ENCODE measurements at regions not wholly inside any gene's neighbourhood (a gene's known extent, or its start where the extent isn't known, plus 50 kb on each side); places are given as distances from the start of the nearest gene placed in this dataset.

- POLR2A ChIA-PET = interaction anchor here (1.3 kb wide), 1 partner anchor 515 kb away, joined by 4 read pairs; no protein-coding TSS in a partner anchor
- TF ChIP-seq ARNT (IDR thresholded peaks at IDR 0.05) = no peak
- TF ChIP-seq HDGF (IDR thresholded peaks at IDR 0.05; ENCODE audit: borderline replicate concordance) = no peak
- no peak for TF ChIP-seq ELF4 (IDR thresholded peaks at IDR 0.05)
- no peak for TF ChIP-seq ZNF384 (IDR thresholded peaks at IDR 0.05)
- TF ChIP-seq TARDBP (IDR thresholded peaks at IDR 0.05) = no peak
- no peak for TF ChIP-seq SP1 (IDR thresholded peaks at IDR 0.05)
- TF ChIP-seq BHLHE40 (IDR thresholded peaks at IDR 0.05; ENCODE audit: borderline replicate concordance) = no peak
- no peak for TF ChIP-seq FOXA1 (IDR thresholded peaks at IDR 0.05)
- no peak for TF ChIP-seq LEF1 (IDR thresholded peaks at IDR 0.05; ENCODE audit: borderline replicate concordance)
- TF ChIP-seq L3MBTL2 (conservative IDR thresholded peaks at IDR 0.05) = no peak
- no peak for TF ChIP-seq NFRKB (IDR thresholded peaks at IDR 0.05)
- TF ChIP-seq FOXM1 (IDR thresholded peaks at IDR 0.05; ENCODE audit: borderline replicate concordance) = no peak
- TF ChIP-seq, protein P1, sequence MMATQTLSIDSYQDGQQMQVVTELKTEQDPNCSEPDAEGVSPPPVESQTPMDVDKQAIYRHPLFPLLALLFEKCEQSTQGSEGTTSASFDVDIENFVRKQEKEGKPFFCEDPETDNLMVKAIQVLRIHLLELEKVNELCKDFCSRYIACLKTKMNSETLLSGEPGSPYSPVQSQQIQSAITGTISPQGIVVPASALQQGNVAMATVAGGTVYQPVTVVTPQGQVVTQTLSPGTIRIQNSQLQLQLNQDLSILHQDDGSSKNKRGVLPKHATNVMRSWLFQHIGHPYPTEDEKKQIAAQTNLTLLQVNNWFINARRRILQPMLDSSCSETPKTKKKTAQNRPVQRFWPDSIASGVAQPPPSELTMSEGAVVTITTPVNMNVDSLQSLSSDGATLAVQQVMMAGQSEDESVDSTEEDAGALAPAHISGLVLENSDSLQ (IDR thresholded peaks at IDR 0.05) = no peak
- no peak for TF ChIP-seq CTBP1 (IDR thresholded peaks at IDR 0.05; ENCODE audit: borderline replicate concordance)
- no peak for TF ChIP-seq SUZ12 (IDR thresholded peaks at IDR 0.05)
- no peak for TF ChIP-seq FOXK2 (IDR thresholded peaks at IDR 0.05)
- DNase-seq (ENCODE audit: extremely low spot score) = peak; percentile 52
- CTCF ChIA-PET = interaction anchor here (0.6 to 1.2 kb wide), 12 partner anchors 9 to 634 kb away, joined by 3 to 6 read pairs (median 3); no protein-coding TSS in a partner anchor
Observed at GRCh38 chr2:133780099-133780996, 212.1 kb upstream of the NCKAP5 start.

DNA sequence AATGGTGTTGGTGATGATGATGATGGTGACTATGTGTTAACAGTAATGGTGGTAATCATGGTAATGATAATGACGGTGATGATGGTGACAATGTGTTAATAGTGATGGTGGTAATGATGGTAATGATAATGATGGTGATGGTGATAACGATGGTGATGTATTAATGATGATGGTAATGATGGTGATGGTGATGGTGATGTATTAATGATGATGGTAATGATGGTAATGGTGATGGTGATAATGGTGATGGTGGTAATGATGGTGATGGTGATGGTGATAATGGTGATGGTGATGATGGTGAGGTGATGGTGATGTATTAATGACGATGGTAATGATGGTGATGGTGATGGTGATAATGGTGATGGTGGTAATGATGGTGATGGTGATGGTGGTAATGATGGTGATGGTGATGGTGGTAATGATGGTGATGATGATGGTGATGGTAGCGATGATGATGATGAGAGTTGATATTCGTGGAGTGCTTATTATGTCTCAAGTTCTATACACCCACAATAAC lies 212.8 kb upstream of the NCKAP5 start:
- ChIA-PET POLR2A (no interaction called here), CTCF (no interaction called here)
- DNase-seq (ENCODE audit: extremely low spot score) = no peak
- TF ChIP-seq ARNT (IDR thresholded peaks at IDR 0.05) = no peak
- no peak for TF ChIP-seq NFRKB (IDR thresholded peaks at IDR 0.05)
- no peak for TF ChIP-seq BHLHE40 (IDR thresholded peaks at IDR 0.05; ENCODE audit: borderline replicate concordance)
- no peak for TF ChIP-seq FOXK2 (IDR thresholded peaks at IDR 0.05)
- no peak for TF ChIP-seq HDGF (IDR thresholded peaks at IDR 0.05; ENCODE audit: borderline replicate concordance)
- no peak for TF ChIP-seq ZNF384 (IDR thresholded peaks at IDR 0.05)
- TF ChIP-seq LEF1 (IDR thresholded peaks at IDR 0.05; ENCODE audit: borderline replicate concordance) = no peak
- TF ChIP-seq SUZ12 (IDR thresholded peaks at IDR 0.05) = no peak
- TF ChIP-seq FOXA1 (IDR thresholded peaks at IDR 0.05) = no peak
- no peak for TF ChIP-seq FOXM1 (IDR thresholded peaks at IDR 0.05; ENCODE audit: borderline replicate concordance)
- TF ChIP-seq ELF4 (IDR thresholded peaks at IDR 0.05) = no peak
- TF ChIP-seq L3MBTL2 (conservative IDR thresholded peaks at IDR 0.05) = no peak
- TF ChIP-seq, protein P1 (IDR thresholded peaks at IDR 0.05) = no peak
- TF ChIP-seq CTBP1 (IDR thresholded peaks at IDR 0.05; ENCODE audit: borderline replicate concordance) = no peak
- no peak for TF ChIP-seq TARDBP (IDR thresholded peaks at IDR 0.05)

GRCh38 chr2:133787207-133787606 lies 218.9 kb upstream of the NCKAP5 start:
- POLR2A ChIA-PET = no interaction called here
- CTCF ChIA-PET = no interaction called here
- no peak for DNase-seq (ENCODE audit: extremely low spot score)

GRCh38 chr2:133787651-133788050 lies 219.4 kb upstream of the NCKAP5 start:
- ChIA-PET POLR2A (no interaction called here), CTCF (no interaction called here)
- DNase-seq (ENCODE audit: extremely low spot score) = no peak
- TF ChIP-seq TARDBP (IDR thresholded peaks at IDR 0.05) (no peak), LEF1 (IDR thresholded peaks at IDR 0.05; ENCODE audit: borderline replicate concordance) (no peak), FOXK2 (IDR thresholded peaks at IDR 0.05) (no peak), SP1 (IDR thresholded peaks at IDR 0.05) (no peak), SUZ12 (IDR thresholded peaks at IDR 0.05) (no peak), BHLHE40 (IDR thresholded peaks at IDR 0.05; ENCODE audit: borderline replicate concordance) (no peak), L3MBTL2 (conservative IDR thresholded peaks at IDR 0.05) (no peak), CTBP1 (IDR thresholded peaks at IDR 0.05; ENCODE audit: borderline replicate concordance) (no peak)

More at GRCh38 chr2:133787207-133787606, 218.9 kb upstream of the NCKAP5 start:
- TF ChIP-seq FOXA1 (IDR thresholded peaks at IDR 0.05) = no peak
- no peak for TF ChIP-seq HDGF (IDR thresholded peaks at IDR 0.05; ENCODE audit: borderline replicate concordance)
- TF ChIP-seq SUZ12 (IDR thresholded peaks at IDR 0.05) = no peak
- TF ChIP-seq ELF4 (IDR thresholded peaks at IDR 0.05) = no peak
- no peak for TF ChIP-seq ARNT (IDR thresholded peaks at IDR 0.05)
- TF ChIP-seq ZNF384 (IDR thresholded peaks at IDR 0.05) = no peak
- no peak for TF ChIP-seq BHLHE40 (IDR thresholded peaks at IDR 0.05; ENCODE audit: borderline replicate concordance)
- TF ChIP-seq CTBP1 (IDR thresholded peaks at IDR 0.05; ENCODE audit: borderline replicate concordance) = no peak
- no peak for TF ChIP-seq FOXM1 (IDR thresholded peaks at IDR 0.05; ENCODE audit: borderline replicate concordance)
- no peak for TF ChIP-seq NFRKB (IDR thresholded peaks at IDR 0.05)
- TF ChIP-seq SP1 (IDR thresholded peaks at IDR 0.05) = no peak
- no peak for TF ChIP-seq LEF1 (IDR thresholded peaks at IDR 0.05; ENCODE audit: borderline replicate concordance)
- TF ChIP-seq TARDBP (IDR thresholded peaks at IDR 0.05) = no peak
- no peak for TF ChIP-seq L3MBTL2 (conservative IDR thresholded peaks at IDR 0.05)
- TF ChIP-seq, protein P1 (IDR thresholded peaks at IDR 0.05) = no peak
- TF ChIP-seq FOXK2 (IDR thresholded peaks at IDR 0.05) = no peak

DNA sequence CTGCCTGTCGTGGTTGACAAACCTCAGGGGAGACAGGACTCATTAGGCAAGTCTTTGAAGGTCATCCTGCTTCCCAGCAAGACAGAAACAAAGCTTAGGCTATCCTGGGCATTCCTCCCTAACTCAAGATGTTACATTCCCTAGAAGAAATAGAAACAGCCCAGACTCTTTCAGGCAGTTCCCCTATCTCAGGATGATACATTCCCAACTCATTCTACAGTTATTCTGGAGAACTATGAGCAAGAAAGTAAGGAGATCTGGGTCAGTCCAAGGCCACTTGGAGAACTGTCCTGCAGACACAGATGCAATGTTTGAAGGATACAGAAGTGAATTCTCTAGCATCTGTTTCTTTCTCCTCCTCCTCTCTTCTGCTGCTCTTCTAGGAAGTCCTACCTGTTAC lies 220.1 kb upstream of the NCKAP5 start:
- no peak for TF ChIP-seq SP1 (IDR thresholded peaks at IDR 0.05)
- TF ChIP-seq ARNT (IDR thresholded peaks at IDR 0.05) = no peak
- TF ChIP-seq L3MBTL2 (conservative IDR thresholded peaks at IDR 0.05) = no peak
- no peak for TF ChIP-seq BHLHE40 (IDR thresholded peaks at IDR 0.05; ENCODE audit: borderline replicate concordance)
- no peak for TF ChIP-seq TARDBP (IDR thresholded peaks at IDR 0.05)
- TF ChIP-seq SUZ12 (IDR thresholded peaks at IDR 0.05) = no peak
- no peak for TF ChIP-seq LEF1 (IDR thresholded peaks at IDR 0.05; ENCODE audit: borderline replicate concordance)
- TF ChIP-seq ELF4 (IDR thresholded peaks at IDR 0.05) = no peak
- no peak for TF ChIP-seq HDGF (IDR thresholded peaks at IDR 0.05; ENCODE audit: borderline replicate concordance)
- no peak for TF ChIP-seq FOXM1 (IDR thresholded peaks at IDR 0.05; ENCODE audit: borderline replicate concordance)
- TF ChIP-seq FOXK2 (IDR thresholded peaks at IDR 0.05) = no peak
- TF ChIP-seq, protein P1 (IDR thresholded peaks at IDR 0.05) = no peak
- no peak for TF ChIP-seq CTBP1 (IDR thresholded peaks at IDR 0.05; ENCODE audit: borderline replicate concordance)
- TF ChIP-seq FOXA1 (IDR thresholded peaks at IDR 0.05) = no peak
- no peak for TF ChIP-seq NFRKB (IDR thresholded peaks at IDR 0.05)
- POLR2A ChIA-PET = no interaction called here
- no peak for DNase-seq (ENCODE audit: extremely low spot score)
- CTCF ChIA-PET = no interaction called here
